GM19372 (cell line): ENCODE measurements at regions not wholly inside any gene's neighbourhood (a gene's known extent, or its start where the extent isn't known, plus 50 kb on each side); places are given as distances from the start of the nearest gene placed in this dataset.
A peak's percentile ranks its signal among the peaks of the same experiment; 100 is the strongest.

Experiments used
- ATAC-seq: cut with Tn5 transposase; IDR thresholded peaks from one replicate; pipeline ENCODE4 v1.9.1; 2021; ENCODE audit warnings: mild to moderate bottlenecking, low read depth, moderate library complexity; ENCODE audit not compliant: unreplicated experiment

DNA sequence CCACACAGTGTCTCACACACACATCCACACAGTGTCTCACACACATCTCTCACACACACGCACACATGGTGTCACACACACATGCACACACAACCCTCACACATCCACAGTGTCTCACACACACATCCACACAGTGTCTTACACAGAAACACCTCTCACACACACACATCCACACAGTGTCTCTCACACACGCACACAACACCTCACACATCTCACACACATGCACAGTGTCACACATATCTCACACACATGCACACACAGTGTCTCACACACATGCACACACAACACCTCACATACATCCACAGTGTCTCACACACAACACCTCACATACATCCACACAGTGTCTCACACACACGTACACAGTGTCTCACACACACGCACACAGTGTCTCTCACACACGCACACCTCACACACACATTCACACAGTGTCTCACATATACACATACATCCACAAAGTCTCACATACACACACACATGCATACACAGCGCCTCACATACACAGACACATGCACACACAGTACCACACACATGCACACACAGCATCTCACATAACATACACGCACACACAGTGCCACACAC, 473.9 kb upstream of the HS6ST1 start:
- no peak for ATAC-seq

DNA sequence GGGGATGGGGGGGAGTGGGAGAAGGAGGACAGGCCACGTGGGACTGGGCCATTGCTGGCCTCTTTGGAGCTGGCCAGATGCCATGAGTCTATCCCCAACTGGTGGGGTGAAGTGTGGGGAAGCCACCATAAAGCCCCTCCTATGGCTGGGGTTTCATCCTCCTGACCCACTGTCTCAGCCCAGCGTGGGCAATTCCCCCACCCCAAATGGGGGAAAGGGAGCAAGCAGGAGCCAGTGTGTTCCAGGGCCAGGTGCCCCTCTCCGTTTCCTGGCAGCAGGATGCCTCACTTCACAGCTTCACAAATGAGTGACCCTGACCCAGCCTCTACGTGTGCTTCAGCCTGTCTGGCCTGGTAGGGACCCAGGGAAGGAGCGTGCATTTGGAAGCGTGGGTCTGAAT, 474.7 kb upstream of the HS6ST1 start:
- ATAC-seq, result no peak

DNA sequence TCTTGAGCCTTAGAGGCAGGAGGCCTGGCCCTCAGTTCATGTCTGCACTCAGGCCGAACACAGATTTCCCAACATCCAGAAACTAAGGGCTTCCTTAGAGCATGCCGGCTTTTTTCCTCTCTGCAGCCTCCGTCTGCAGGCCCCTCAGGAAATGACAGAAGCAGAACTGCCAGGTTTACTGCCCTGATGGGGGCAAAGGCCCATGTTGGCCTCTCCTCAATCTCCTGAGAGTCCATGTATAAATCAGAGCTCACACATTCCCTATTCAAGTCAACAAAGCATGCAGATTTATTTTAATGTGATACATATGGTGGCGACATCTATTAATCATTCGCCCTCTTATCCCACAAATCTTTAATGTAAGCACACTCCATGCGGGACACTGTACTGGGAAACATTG, 475.6 kb upstream of the HS6ST1 start:
- no peak for ATAC-seq

DNA sequence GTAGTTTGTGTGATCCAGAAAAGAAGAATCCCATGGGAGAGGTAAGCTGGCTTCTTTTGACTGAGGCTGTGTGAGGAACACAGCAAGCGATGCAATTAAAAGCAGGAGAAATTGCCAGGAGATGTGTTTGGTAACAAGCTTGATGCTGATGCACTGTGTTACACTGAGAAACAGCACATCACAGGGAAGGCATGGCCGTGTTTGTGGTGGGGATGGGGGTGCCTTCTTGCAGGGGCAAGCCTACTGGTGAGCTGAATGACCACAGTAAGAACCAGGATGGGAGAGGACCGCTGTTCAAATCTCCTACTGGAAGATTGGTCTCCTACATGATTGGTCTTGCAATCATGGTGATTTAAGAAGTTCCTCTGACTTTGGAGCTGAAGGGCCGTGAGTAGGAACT, 477.7 kb upstream of the HS6ST1 start:
- ATAC-seq, result no peak

DNA sequence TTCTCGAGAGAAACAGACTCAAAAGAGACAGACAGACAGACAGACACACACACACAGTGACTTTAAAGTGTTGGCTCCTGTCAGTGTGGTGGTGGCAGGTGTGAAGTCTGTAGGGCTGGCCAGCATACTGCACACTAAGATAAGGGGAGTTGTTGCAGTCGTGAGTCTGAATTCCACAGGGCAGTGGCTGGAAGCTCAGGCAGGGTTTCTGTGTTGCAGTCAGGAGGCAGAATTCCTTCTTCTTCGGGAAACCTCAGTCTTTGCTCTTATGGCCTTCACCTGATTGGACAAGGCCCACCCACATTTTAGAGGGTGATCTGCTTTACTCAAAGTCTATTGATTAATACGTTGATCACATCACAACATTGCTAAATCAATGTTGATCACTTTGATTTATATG, 478.4 kb upstream of the HS6ST1 start:
- ATAC-seq, result no peak

DNA sequence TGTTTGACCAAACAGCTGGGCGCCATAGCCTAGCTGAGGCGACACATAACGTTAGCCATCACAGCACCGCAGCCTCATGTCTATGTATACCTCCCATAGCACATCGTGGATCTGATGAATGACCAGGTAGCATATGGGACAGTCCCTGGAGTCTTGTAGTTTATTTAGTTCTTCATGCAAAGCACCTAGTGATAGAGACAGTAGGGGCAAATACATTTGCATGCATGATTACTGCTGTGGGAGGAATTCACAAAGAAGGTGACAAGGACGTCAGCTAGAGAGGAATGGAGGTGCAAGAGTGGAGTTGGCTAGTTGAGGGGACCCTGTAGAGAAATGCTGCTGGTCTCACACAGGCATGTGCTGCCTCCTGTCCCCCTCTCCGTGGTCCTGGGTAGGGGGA, 478.9 kb upstream of the HS6ST1 start:
- ATAC-seq, result peak; percentile 27

DNA sequence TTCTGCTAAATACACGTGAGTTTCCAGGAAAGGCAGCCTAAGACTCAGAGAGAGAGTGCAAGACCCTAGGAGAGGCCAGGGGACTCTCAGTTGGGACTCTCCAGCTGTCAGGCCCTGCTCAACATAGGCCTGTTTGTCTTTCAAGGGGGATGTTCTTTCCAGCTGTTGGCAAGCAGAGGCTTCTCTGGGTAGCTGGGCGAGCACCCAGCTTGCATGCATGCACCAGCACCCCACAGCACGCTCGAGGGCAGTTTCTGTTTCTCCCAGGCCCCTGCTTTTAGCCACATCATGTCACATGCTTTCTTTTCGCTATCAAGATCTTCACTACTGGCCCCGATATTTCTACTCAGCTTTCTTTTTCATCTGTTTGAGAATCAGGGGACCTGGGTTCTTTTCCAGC, 479.3 kb upstream of the HS6ST1 start:
- peak; percentile 85 for ATAC-seq

DNA sequence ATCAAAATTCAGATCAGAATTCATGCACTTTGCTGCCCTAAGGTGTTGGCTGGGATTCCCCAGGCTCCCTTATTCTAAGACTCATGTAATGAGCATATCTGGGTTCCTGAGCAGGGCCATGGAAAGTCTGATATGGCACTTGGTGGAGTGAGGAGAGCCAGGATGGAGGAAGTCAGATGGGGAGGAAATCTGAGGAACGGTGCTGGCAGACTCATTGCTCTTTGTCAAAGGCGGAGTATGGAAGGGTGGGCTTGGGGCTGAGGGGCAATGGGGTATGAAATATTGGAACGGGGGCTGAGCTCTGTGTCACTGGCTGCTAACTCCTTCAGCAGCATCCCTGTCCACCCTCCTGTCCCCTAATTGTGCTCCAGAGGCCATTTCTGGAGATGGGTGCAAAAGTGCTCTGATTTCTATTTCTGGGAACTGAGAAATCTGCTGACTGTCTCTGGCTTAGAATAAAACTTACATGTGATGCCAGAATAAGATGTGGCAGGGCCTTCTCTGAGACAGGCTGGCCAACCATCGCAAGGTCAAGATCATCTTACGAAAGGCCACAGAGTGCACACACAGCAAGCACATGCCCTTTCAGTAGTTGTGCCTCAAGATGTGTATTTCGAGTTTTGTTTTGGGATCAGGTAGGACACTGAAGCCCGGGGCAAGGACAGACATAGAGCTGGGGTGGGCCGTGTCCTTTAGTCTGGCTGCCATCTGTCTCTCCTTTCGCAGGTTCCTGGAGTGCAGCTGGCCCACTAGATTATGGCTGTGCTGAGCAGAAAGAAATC, 480.0 kb upstream of the HS6ST1 start:
- ATAC-seq, result no peak

DNA sequence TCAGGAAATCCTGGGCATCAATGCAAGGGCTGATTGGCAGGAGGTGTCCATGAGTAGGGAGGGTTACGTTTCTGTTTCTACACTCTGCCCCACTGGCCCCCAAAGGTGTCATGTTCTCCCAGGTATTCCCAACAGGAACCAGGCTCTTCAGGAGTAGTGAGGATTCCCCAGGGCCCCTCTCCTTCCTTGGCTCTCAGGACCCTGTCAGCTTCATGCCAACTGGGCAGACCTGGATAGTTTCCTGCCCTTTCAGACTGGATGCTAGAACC, 480.6 kb upstream of the HS6ST1 start:
- no peak for ATAC-seq

DNA sequence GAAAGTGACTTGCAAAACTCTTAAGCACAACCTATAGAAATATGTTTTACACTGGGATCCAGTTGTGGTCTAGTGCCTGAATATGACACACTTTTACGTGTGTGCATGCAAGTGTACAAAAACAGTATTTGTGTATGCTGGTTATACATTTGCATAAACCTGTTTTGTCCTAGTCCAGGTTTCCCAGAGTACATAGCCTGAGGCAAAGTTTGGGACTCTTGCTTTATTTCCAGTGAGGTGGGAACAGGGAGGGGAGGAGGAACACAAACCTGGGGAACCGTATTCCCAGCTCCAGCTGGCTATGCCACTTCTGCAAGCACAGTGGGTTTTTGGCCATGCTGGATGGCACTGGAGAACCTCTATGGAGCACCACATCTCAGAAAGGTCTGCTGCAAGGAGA, 481.1 kb upstream of the HS6ST1 start:
- no peak for ATAC-seq

DNA sequence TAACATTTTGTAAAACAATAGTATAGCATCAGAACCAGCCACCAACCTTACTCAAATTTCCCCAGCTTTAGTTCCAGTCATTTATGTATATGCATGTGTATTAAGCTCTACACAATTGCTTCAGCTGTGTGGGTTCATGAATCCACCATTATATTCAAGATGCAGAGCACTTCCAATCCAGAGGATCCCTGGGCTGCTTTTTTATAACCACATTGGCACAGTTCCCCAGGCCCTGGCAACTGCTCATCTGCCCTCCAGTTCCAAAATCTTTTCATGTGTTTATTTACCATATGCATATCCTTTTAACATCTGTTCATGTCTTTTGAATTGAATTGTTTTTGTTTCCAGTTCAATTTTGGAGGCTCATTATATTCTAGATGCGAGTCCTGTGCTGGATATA, 482.9 kb upstream of the HS6ST1 start:
- no peak for ATAC-seq

DNA sequence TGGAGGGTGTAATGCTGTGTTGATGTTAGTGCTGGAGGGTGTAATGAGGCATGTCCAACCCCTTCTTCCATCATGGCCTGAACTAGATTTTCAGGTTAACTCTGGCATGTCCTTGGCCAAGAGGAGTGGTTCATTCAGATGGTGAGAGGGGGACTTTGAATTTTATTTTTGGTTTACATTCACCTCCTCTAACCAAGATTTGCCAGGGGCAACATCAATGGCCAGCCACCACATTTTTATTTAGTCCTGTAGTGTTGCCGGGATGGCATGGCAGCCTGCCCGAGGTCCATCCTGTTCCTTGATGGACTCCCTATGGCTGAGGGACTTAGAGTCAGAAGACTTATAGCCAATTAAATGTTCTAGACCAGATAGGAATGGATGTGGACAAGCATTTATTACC, 484.6 kb upstream of the HS6ST1 start:
- ATAC-seq, result no peak

DNA sequence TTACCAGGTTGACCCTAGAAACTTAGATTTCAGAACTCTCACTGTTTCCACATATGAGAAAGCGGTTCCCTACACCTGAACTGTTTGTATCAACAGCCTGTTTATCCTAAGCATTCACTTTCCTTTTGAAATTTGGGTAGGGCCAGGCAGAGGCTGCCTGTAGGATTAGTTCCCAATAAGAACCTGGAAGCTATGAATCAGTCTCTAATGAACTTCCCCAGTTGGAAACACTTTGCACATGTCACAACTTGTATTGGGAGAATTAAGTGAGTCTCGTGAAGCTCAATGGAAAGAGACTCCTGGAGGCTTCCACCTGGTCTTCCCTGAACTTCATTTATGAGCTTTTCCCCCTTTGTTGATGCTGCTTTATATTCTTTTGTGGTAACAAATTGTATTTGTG, 486.6 kb upstream of the HS6ST1 start:
- no peak for ATAC-seq

DNA sequence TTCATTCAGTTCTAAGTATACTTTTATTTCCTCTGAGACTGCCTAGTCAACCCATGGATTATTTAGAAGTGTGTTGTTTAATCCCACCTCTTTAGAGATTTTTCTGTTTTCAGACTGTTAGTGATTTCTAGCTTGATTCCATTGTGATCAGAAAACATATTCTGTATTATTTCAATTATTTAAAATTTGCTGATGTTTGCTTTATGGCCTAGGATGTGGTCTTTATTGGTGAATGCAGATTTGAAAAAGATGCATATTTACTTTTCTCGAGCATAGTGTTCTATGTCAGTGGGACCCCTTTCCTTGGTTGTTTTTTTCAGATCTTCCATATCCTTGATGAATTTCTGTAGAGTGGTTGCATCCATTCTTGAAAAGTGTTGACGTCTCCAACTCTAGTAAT, 487.2 kb upstream of the HS6ST1 start:
- no peak for ATAC-seq

DNA sequence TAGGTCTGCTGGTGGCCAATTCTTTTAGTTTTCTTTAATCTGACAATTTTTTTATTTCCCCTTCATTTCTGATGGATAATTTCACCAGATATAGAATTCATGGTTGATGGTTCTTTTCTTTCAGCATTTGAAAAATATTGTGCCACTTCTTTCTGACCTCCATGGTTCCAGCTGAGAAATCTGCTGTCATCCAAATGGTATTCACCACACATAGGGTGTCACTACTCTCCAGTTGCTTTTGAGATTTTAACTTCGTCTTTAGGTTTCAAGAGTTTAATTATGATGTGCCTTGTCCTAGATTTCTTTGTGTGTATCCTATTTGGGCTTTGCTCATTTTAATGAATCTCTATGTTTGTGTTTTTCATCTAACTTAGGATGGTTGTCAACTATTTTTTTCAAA, 488.6 kb upstream of the HS6ST1 start:
- no peak for ATAC-seq

DNA sequence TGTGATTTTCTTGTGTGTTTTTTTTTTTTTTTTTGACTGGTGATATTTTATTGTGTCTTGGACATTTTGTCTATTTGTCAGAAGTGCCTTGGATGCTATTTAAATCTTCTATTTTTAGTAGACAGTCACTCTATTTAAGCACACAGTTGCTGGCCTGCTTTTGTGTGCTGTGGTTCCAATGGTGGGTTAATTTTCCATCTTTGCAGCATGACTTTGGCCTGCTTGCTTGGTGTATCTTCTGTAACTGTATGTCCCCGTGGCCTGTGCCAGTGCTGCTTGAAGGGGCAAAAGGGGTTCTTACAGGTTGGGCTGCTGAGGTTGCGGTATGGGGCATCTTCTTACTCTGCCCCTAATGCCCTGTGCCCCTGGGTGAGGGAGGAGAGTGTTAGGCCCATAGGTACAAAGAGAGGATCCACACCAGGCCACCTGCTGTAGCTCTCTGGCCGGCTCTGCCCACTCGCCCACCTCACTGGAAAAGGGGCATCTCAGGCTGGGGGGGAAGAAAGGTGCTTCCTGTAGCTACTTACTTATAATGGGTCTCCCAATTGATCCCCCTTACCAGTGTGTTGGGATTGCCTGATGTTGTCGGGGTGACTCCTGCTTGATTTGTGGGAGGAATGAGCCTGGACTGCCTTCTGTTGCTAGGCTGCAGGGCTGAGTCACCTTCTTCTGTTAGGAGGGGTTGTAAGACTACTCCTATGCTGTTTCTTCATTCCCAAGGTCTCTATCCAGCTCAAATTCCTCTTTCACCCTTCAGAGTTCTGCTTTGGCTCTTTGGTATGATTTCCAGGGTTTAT, 490.0 kb upstream of the HS6ST1 start:
- ATAC-seq, result no peak

DNA sequence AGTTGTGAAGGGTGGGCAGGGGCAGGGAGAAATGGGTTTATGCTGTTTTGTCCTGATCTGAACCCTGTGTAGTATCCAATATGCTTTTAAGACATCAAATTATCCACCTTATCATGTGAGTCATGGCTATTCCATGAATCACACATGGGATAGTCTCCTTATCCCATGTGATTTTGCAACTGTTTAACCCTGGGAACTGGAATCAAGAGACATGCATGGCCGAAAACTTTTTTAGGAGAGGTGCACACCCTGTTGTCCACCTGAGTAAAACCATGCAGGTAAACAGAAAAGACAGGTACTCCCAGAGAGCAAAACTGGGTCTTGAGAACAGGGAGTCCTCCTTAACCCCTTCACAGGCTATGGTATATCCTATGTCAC, 490.6 kb upstream of the HS6ST1 start:
- ATAC-seq, result no peak

DNA sequence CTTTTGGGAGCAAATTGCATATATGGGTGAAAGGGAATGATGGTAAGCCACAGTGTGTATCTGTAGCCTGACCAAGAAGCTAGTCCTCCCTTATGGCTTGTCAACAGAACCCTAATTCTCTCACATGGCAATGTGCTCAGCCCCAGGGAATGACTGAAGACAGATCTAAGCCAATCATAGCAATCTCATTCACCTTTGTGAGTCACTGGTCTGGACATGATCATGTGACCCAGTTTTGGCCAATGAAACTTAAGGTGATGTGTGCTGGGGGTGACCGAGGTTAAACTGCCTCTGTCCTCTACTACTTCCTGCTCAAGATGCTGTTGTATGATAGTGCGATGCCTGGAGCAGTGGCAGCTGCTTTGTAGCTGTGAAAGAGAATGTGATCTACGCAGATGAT, 491.2 kb upstream of the HS6ST1 start:
- ATAC-seq, result no peak

DNA sequence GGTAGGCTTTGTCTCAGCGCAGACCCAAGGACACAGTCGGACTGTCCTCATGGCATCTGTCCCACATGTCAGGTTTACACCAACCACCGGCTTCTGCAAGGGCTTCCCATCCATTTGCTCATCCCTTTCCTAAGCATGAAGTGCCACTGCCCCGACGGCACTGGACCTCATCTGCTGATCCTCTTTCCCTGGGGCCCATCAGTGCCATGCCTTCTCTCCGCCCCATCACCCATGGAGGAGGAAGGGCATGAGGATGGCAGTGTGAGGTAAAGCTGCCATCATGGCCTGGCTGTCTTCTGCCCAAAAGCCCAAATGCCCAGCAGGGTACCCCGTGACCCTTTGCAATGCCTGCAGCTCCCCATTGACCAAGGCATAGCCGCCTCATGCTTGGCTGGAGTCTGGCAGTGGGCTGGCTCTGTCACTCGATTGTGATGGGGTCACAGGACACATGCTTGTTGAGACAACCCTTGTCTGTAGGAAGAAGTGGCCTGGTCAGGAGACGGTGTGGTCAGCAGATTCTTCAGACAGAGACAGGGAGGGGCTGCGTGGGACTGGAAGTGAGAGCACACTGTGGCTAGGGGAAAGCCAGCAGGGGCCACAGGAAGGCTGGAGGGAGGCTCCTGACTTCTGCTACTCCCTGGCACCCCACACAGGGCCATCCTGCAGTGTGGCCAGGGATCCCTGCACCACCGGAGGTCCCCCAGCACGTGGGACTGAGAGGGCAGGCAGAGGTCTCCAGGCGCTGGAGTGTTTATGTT, 493.7 kb upstream of the HS6ST1 start:
- no peak for ATAC-seq

DNA sequence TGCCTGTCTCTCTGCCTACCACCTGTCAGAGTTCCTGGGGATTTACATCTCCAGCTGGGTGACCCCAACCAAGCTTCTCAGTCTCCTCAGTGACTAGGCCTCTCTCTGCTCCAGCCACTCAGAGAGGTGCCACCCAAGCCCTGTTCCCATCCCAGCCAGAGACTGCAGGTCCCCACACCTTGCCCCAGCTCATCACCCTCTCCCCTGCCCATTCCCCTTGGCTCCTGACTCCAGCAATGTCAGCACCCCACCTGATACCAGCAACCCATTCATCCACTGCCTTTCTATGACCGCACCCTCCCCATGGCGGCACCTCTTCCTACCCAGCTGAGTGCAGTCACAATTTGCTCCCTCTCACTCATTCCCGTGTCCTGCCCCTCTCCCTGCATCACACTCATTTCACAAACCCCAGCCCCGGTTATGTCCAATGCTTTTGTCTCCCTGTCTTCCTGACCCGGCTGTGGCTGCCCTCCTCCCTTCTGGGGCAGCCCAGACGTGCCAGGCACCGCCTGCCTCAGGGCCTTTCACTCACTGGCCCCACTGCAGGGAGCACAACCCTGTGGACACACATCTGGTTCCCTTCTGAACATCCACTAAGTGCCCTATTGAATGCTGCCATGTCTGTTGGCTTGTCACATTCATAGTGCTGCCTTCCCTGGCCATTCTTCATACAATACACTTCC, 494.8 kb upstream of the HS6ST1 start:
- no peak for ATAC-seq

DNA sequence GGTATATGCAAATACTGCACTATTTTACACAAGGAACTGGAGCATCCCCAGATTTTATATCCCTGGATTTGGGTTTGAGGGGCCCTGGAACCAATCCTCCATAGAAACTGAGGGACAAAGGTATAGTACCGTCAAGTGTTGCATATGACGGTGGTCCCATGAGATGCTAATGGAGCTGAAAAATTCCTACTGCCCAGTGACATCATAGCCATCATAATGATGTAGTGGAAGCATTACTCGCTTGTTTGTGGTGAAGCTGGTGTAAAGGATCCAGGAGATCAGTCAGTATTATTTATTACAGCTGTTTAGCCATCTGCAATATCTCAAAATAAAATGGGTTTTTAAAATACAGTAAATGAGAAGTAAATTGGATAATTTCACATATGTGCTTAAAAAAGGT, 496.6 kb upstream of the HS6ST1 start:
- ATAC-seq, result no peak
